ENCODE measurements at regions not wholly inside any gene's neighbourhood (a gene's known extent, or its start where the extent isn't known, plus 50 kb on each side); places are given as distances from the start of the nearest gene placed in this dataset.

GRCh38 chr5:9698841-9699240 is 68.7 kb upstream of the TAS2R1 start:
- TF ChIP-seq CTCF (IDR thresholded peaks at IDR 0.05): no peak
- no peak for TF ChIP-seq EZH2 (IDR thresholded peaks at IDR 0.05; ENCODE audit: borderline replicate concordance, insufficient read depth, low read depth, low read length, poor library complexity, severe bottlenecking)

Measured in B cell (primary cell).